CD4-positive, alpha-beta T cell treated with Interleukin-12 subunit alpha and Interleukin-12 subunit beta, for 1 hour (primary cell): ENCODE measurements at regions not wholly inside any gene's neighbourhood (a gene's known extent, or its start where the extent isn't known, plus 50 kb on each side); places are given as distances from the start of the nearest gene placed in this dataset.

Experiments
- DNase-seq: peaks from one replicate; pipeline ENCODE4 v3.0.0-alpha.2; 2020

DNA sequence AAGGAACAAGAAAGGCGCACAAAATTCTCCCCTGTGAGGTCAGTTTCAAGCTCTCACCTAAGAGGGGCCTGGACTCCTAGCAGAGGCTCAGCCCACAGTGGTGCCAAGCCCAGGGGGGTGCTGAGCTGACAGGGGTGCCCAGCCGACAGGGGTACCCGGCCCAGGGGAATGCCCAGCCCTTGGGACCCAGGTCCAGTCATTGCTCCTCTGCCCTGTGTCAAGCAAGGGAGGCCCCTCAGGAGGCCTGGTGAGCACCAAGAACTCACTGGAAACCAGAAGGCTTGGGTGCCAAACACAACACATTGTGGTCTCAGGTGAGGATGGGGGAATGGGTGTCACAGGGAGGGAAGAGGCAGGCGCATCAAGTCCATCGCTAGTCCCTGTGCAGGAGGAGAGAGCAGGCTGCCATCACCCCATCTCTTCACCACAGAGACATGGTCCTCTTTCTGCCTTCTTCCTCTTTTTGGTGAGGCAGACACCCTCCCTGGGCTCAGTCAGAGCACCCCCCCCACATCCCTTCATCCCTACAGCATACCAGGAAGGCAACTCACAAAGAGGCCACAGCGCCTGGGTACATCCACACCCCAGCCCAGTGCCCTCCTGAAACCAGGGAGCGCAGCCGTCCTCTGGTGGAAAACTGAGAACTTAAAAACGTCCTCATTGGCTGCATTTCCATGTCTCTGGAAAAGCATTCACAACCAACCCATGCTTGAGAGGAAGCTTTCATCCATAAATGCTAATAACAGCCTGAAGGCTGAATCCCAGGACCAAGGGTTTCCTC lies 111.3 kb downstream of the BANF2 start:
- DNase-seq: no peak

GRCh38 chr20:17810062-17810631 lies 110.4 kb downstream of the BANF2 start:
- no peak for DNase-seq

DNA sequence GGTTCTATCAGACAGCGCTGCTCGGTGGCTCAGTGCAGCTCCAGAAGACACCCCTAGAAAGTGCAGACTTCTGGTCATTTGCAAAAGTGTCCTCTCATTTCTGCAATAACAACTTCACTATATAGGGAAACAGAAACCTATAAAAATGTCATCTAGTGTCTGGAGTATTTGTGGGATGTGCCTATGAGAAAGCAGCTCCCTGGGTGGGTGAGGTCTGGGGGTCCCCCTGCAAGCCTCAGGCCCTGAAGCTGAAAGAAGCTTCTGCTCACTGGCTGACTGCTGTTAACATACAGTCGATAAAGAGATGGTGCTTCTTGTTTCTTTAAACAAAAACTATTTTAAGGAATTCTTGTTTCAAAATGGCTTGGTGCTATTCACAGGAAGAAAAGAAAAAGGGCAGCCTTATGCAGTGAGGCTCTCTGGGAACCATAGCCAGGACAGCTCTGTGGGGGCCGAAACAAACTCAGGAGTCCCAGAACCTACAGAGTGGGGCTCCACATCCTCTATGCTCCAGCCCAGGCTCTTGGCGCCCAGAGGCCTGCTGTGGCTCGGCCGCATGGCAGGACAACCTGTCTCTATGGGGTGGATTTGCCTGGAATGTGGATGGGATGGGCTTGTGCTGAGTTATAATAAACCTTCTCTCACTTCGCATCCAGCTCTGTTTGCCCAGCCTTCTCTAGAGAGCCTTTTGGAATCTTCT lies 109.7 kb downstream of the BANF2 start:
- no peak for DNase-seq

DNA sequence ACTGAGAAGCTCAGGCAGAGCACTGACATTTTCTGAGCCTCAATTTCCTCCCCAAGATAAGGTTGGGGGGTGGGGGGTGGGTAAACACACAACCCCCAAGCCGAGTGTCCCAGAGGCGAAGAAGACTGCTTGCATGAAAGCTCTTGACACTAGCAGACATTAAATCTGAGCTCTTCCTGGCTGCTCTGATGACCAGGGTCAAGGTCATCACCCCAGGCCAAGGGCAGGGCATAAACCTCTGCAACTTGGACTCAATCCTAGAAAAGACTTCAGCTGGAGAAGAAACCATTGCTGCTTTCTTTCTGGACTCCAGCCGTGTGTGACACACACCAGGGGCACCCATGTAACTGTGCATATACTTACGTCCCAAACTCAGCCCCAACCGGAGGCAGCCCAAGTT lies 109.0 kb downstream of the BANF2 start:
- no peak for DNase-seq

- no peak for DNase-seq
Measured at GRCh38 chr20:17808357-17808756, 108.6 kb downstream of the BANF2 start.

DNA sequence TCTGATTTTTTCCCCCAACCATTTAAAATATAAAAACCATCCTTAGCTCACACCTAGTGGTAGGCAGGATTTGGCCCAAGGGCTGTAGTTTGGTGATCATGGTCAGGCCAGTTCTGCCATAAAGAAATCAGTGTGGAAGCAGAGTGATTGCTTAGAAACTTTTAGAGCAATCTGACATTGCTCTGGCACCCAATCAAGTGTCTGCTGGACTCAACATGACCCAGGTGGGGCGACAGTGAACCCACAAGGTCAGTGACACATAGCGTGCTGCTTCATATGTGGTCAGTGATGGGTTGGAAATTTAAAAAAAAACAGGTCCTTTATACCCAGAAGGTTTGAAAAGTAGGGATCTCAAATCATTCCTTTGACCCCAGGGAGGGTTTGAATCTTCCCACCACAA lies 107.9 kb downstream of the BANF2 start:
- DNase-seq: no peak

DNA sequence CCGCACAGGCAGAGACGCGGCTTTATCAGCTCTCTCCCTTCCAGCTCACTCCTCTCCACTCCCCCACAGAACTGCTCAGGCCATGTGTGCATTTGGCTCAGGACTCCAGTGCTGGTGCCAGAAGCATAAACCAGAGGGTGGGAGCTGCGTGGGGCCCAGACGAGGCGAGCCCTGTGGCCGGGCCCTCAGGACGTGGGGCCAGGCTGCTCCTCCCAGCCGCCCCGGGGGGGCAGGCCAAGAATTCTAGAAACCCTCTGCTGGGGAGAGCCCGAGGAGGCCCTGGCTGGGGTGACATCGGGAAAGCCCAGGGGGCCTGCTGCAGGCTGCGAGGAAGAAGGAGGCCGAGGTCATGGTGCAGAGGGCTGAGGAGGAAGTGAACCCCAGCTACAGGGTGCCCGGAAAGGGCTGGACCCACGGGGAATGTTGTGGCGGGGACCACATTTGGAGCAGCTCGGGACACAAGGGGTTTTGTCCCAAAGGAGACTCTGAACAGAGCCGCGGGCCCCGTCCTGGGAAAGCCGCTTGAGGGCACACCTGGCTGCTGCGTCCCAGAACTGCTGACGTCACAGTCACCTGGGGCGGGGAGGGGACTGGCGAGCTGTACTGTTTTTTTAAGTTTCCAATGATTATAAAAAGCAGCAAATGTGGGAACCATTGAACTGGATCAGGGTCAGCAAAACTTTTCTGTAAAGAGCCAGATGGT lies 107.1 kb downstream of the BANF2 start:
- no peak for DNase-seq

GRCh38 chr20:17806107-17806506 lies 106.3 kb downstream of the BANF2 start:
- no peak for DNase-seq

DNA sequence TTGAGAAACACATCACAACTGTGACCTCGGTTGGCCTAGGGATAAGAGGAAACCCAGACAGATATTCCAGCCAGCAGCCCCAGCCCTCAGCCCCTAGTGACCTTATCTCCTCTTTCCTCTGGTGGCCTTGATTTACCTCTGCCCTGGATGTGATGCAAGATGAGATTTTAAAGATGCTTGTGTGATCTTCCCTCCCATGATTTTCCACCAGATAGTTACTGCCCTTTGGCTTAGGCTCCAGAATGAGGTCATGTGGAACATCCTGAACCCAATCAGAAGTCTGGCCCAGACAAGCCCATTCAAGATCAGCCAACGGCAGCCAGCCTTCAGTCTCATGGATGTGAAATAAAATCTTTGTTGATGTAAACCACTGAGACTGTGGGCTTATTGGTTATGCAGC lies 104.0 kb downstream of the BANF2 start:
- no peak for DNase-seq

- DNase-seq: no peak
Measured at GRCh38 chr20:17799575-17800227, 99.9 kb downstream of the BANF2 start.

GRCh38 chr20:17798601-17799000 lies 98.8 kb downstream of the BANF2 start:
- DNase-seq: no peak

GRCh38 chr20:17797579-17797978 lies 97.8 kb downstream of the BANF2 start:
- no peak for DNase-seq

DNA sequence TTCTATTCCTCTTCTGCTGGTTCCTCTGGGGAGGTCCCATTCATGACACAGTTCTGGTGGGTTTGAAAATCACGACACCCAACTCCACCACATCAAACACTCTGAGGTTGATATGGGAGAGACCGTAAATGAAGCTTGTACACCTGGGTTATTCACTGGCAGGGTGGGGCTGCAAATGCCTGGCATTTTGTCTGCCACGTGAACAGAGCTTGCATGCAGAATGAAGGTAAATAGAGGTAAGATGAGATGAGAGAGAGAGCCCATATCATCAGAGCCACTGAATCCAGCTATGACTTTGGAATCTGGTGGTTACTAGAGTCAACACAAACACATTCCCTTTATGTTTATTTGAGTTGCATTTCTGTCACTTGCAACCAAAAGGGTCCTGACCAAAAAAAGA lies 97.4 kb downstream of the BANF2 start:
- no peak for DNase-seq

DNA sequence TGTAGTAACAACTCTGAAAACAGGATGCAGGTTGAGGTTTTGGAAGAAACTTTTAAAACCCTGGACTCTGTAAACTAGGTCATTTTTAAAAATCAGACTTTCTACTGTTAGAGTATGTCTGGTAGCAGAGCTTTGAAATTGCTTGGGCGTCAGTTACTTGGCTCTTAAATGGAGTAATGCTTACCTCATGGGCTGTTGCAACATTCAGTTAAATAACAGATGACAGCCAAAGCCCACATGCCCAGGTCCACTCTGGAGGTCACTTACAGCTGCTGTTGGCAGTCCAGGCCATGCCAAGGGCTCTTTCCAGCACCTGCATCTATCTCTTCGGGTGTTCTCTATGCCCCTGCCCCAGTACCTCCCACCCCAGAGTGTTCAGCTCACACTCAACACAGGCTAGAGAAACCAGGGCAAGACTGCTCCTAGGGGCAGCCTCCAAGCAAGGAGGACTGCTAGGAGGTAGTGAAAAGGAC lies 96.4 kb downstream of the BANF2 start:
- no peak for DNase-seq

DNA sequence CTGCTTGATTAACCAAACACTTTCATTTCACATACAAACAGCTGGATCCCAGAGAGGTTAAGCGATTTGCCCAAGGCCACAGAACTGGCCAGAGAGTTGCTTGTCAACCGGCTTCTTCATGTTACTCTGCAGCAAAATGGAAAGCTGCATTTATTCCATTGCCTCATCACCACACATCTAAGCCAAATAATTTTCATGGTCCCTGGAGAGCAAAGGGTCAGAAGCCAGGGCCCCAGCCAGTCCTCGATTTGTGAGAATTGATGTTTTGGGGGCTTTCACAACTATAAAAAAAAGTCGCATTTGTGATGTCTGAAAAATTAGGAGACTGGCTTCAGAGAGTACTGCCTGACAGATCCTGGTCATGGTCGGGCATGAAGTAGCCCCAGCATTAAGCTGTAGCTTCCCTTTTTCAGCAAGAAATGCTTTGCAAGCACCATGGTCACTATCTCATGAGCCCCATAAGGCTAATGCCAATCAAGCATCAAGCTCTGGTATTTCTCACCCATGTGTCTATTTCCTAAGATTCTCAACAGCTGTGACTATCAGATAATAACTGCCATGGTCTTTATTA lies 95.8 kb downstream of the BANF2 start:
- DNase-seq: no peak

- no peak for DNase-seq
Measured at GRCh38 chr20:17795003-17795402, 95.2 kb downstream of the BANF2 start.

- no peak for DNase-seq
Measured at GRCh38 chr20:17794400-17794799, 94.6 kb downstream of the BANF2 start.

- no peak for DNase-seq
Measured at GRCh38 chr20:17793986-17794385, 94.2 kb downstream of the BANF2 start.

DNA sequence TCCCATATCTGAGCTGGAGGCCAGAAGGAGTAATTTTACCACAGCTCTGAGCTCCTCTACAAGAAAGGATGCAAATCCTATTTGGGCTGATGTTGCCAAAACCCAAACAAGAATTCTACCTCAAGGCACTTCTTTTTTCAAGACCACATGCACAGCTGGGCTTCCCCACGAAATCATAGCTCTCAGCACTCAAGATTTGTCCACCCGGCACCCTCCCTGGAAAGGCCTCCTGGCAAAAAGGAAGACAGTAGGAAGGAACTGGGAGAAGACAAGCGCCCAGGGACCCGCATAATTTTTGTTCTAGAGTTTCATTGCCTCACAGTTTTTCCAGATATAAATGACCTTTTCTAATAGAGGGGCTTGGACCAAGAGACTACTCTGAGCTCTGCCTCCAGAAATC lies 90.5 kb downstream of the BANF2 start:
- DNase-seq: no peak

- no peak for DNase-seq
Measured at GRCh38 chr20:17787816-17788215, 88.0 kb downstream of the BANF2 start.

DNA sequence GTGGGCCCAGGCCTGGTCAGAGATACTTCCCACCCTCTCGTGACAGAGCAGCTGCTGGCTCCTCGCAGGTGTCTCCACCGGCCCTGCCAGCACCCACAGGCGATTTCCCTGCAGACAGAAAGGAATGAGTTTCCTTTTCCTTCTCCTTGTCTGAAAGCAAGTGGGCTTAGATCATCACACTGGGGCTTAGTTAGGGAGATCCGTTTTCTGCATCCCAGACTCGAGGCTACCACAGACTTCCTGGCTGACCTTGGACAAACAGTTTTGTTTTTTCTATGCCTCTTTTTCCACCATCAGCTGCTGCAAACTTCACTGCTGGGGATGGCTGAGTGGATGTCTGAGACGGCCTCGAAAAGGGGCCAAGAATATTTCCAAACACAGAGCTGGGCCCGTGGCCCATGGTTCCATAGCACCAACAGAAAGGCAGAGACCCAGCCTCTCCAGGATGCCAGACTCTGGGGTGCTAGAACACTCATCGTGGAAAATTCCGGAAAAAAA lies 86.5 kb downstream of the BANF2 start:
- DNase-seq: no peak
